Gastrocnemius medialis (tissue), 4 donors: ENCODE measurements at regions not wholly inside any gene's neighbourhood (a gene's known extent, or its start where the extent isn't known, plus 50 kb on each side); places are given as distances from the start of the nearest gene placed in this dataset.

Experiments used
- ATAC-seq, 2 donors: fragments of 150-250 bp; one replicate each; pipeline ENCODE4 v1.9.1; 2016
- DNase-seq, 2 donors: peaks; one replicate each; pipeline ENCODE4 v3.0.0-alpha.2; 2019
- H3K27ac ChIP-seq, 4 donors: fragments of 200-600 bp; sonication (generic); 1 replicate in 1 of 4; 2 replicates in 3 of 4; pipeline ENCODE4 v1.5.1; 2016 to 2018; ENCODE audit warnings: mild to moderate bottlenecking in 2 of 4, moderate library complexity in 1 of 4
- H3K27me3 ChIP-seq, 3 donors: fragments of 200-600 bp; sonication (generic) in 2 of 3; 1 replicate in 1 of 3; 2 replicates in 2 of 3; pipeline versions ENCODE4 v1.5.1 to v1.6.0; 2016 to 2019; ENCODE audit warnings: mild to moderate bottlenecking in 1 of 3, moderate library complexity in 1 of 3
- H3K36me3 ChIP-seq, 2 donors: fragments of 200-600 bp; sonication (generic) in 1 of 2; one replicate each; pipeline ENCODE4 v1.5.1; 2017 to 2018
- H3K4me1 ChIP-seq, 2 donors: fragments of 200-600 bp; sonication (generic) in 1 of 2; one replicate each; pipeline ENCODE4 v1.5.1; 2016 to 2017; ENCODE audit warnings: mild to moderate bottlenecking in 2 of 2
- H3K4me3 ChIP-seq, 4 donors: fragments of 200-600 bp; sonication (generic) in 3 of 4; 1 replicate in 1 of 4; 2 replicates in 3 of 4; pipeline ENCODE4 v1.5.1; 2016 to 2019; ENCODE audit warnings: mild to moderate bottlenecking in 2 of 4
- H3K9me3 ChIP-seq, 3 donors: fragments of 200-600 bp; sonication (generic) in 2 of 3; 1 replicate in 1 of 3; 2 replicates in 2 of 3; pipeline ENCODE4 v1.5.1; 2016 to 2019
- POLR2A ChIP-seq, 2 donors: fragments of 450-650 bp; IDR thresholded peaks; one replicate each; pipeline ENCODE4 v1.6.1; 2017; ENCODE audit warnings: antibody characterized with exemption in 2 of 2, mild to moderate bottlenecking in 2 of 2, moderate library complexity in 2 of 2
- in situ Hi-C, 4 donors: fragments of 200-750 bp; cut with MboI; loops; one replicate each; pipeline versions ENCODE4 v1.15.0 to v1.8.0; 2017; ENCODE audit warnings: low sequenced_read_pairs in 4 of 4
- intact Hi-C: fragments of 100-400 bp; cut with DNase I; formaldehyde crosslinking; loops from one replicate; pipeline ENCODE4 v1.15.1; 2023; ENCODE audit warnings: low total_unique reads
- TF ChIP-seq, protein P1 (sequence below), 5 experiments: fragments of 450-650 bp in 3 of 5; fragments of 200-600 bp in 2 of 5; sonication (generic) in 2 of 5; IDR thresholded peaks in 4 of 5; conservative IDR thresholded peaks in 1 of 5; 1 replicate in 4 of 5; 2 replicates in 1 of 5; pipeline ENCODE4 v1.5.1; 2016 to 2019; ENCODE audit warnings: antibody characterized with exemption in 5 of 5, mild to moderate bottlenecking in 3 of 5, moderate library complexity in 3 of 5

DNA sequence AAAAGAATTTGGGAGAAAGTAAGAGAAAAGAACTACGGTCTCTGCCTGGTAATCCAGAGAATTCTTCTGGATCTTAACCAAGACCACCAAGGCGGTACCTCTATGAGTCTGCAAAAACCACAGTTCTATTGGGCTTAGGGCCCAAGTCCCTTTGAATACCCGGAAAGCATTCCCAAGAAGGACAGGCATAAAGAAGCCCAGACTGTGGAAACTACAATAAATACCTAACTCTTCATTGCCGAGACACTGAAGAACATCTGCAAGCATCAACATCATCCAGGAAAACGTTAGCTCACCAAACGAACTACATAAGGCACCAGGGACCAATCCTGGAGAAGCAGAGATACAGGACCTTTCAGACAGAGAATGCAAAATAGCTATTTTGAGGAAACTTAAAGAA is 162.3 kb upstream of the TMC3 start:
- no peaks in the 10 kb centered on the region for H3K9me3 ChIP-seq
- no peaks in the 10 kb centered on the region for H3K36me3 ChIP-seq
- no peak overlapping the region for H3K4me3 ChIP-seq
- DNase-seq: no peak
- no peaks in the 10 kb centered on the region for H3K4me1 ChIP-seq
- intact Hi-C loops (no loop called here), in situ Hi-C loops (no loop called here)
- no peak overlapping the region for H3K27ac ChIP-seq
- TF ChIP-seq, protein P1, sequence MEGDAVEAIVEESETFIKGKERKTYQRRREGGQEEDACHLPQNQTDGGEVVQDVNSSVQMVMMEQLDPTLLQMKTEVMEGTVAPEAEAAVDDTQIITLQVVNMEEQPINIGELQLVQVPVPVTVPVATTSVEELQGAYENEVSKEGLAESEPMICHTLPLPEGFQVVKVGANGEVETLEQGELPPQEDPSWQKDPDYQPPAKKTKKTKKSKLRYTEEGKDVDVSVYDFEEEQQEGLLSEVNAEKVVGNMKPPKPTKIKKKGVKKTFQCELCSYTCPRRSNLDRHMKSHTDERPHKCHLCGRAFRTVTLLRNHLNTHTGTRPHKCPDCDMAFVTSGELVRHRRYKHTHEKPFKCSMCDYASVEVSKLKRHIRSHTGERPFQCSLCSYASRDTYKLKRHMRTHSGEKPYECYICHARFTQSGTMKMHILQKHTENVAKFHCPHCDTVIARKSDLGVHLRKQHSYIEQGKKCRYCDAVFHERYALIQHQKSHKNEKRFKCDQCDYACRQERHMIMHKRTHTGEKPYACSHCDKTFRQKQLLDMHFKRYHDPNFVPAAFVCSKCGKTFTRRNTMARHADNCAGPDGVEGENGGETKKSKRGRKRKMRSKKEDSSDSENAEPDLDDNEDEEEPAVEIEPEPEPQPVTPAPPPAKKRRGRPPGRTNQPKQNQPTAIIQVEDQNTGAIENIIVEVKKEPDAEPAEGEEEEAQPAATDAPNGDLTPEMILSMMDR (IDR thresholded peaks at IDR 0.05 in 4 of 5, conservative IDR thresholded peaks at IDR 0.05 in 1 of 5): no peak
- TF ChIP-seq POLR2A (IDR thresholded peaks at IDR 0.05): no peak
- ATAC-seq: no peak
- H3K27me3 ChIP-seq: no peaks in the 10 kb centered on the region

DNA sequence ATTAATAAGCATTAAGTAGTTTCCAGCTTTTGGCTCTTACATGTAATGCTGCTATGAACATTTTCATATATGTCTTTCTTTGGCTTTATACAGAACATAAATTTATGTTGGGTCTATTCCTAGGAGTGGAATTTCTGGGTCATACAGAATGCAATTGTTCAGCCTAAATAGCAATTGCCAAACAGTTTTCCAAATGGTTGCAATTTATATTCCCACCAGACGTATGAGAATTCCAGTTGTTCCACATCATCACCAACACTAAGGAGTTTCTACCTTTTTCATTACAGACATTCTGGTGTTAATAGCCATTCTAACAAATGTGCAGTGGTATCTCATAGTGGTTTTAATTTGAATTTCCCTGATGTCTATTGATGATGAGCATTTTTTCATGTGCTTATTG is 160.1 kb upstream of the TMC3 start:
- Histone ChIP-seq H3K4me1 (no peaks in the 10 kb centered on the region), H3K4me3 (no peak overlapping the region), H3K27ac (no peak overlapping the region), H3K36me3 (no peaks in the 10 kb centered on the region), H3K27me3 (no peaks in the 10 kb centered on the region), H3K9me3 (no peaks in the 10 kb centered on the region)
- intact Hi-C loops (no loop called here), in situ Hi-C loops (no loop called here)
- TF ChIP-seq, protein P1 (IDR thresholded peaks at IDR 0.05 in 4 of 5, conservative IDR thresholded peaks at IDR 0.05 in 1 of 5): no peak
- no peak for TF ChIP-seq POLR2A (IDR thresholded peaks at IDR 0.05)
- DNase-seq (no peak), ATAC-seq (no peak)

DNA sequence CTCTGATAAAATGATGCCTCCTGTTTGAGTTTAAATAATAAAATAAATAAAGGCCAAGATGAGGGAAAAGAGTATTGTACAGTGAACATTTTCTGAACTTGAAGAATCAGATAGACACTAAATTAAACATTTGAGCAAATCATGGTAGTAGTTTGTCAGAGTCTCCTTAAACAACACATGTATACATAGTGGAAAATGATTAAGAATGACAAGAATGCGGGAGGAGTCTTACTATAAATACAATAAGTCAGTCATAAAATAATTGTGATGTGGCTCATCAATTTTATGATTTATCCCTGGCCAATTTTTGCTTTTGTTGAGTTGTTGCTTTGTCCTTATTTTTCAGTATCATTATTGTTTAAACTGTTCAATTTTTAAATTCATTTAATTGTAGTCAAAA is 158.0 kb upstream of the TMC3 start:
- no peaks in the 10 kb centered on the region for H3K4me1 ChIP-seq
- H3K36me3 ChIP-seq: no peaks in the 10 kb centered on the region
- DNase-seq: no peak
- H3K27me3 ChIP-seq: no peaks in the 10 kb centered on the region
- no peaks in the 10 kb centered on the region for H3K9me3 ChIP-seq
- H3K4me3 ChIP-seq: no peak overlapping the region
- ATAC-seq: no peak
- H3K27ac ChIP-seq: no peak overlapping the region
- in situ Hi-C loops: no loop called here
- TF ChIP-seq, protein P1 (IDR thresholded peaks at IDR 0.05 in 4 of 5, conservative IDR thresholded peaks at IDR 0.05 in 1 of 5): no peak
- no peak for TF ChIP-seq POLR2A (IDR thresholded peaks at IDR 0.05)
- intact Hi-C loops: no loop called here

DNA sequence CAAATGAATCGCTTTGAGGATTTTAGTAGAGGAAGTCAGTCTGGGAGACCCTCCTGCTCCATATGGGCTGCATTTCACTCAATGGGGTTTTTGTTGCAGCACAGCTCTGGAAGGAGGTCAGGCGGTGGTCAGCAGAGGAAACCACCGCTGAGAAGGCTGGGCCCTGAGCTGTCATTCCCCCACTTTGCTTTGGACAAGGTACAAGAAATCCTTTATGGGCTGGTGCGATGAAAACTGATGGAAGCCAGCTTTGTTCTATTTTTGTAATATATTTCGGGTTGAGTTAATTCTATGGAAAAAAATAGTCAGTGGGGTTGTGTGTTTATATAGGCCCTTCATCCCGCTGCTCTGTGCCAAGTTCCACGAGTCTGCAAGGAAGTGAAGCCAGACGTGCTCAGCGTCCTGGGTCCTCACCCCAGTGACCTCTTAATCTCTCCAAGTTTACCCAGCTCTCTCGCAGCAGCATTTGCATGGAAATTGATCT is 157.1 kb upstream of the TMC3 start:
- Histone ChIP-seq H3K4me1 (no peaks in the 10 kb centered on the region), H3K36me3 (no peaks in the 10 kb centered on the region), H3K27me3 (no peaks in the 10 kb centered on the region), H3K27ac (no peak overlapping the region), H3K4me3 (no peak overlapping the region), H3K9me3 (no peaks in the 10 kb centered on the region)
- in situ Hi-C loops (no loop called here), intact Hi-C loops (no loop called here)
- no peak for ATAC-seq
- DNase-seq: no peak
- no peak for TF ChIP-seq POLR2A (IDR thresholded peaks at IDR 0.05)
- TF ChIP-seq, protein P1 (IDR thresholded peaks at IDR 0.05 in 4 of 5, conservative IDR thresholded peaks at IDR 0.05 in 1 of 5): no peak

DNA sequence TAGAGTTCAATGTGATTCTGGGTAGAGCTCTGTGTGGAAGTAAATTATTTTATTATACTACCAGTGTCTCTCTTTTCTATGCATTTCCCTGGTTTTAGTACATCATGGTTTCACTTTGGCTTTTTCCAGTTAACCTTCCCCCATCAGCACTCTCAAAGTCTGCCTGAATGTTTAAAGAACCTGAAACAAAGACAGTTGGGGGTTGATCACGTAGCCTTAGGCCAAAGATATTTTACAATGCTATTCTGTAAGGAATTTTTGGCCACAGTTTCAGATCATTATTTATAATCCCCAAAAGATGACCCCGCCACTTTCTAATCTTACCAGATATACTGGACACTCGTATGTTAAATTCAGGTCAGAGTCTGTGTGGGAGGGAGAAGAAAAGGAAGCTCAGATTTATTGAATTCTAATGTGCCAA is 156.3 kb upstream of the TMC3 start:
- in situ Hi-C loops: no loop called here
- ATAC-seq: no peak
- no peak for TF ChIP-seq POLR2A (IDR thresholded peaks at IDR 0.05)
- TF ChIP-seq, protein P1 (IDR thresholded peaks at IDR 0.05 in 4 of 5, conservative IDR thresholded peaks at IDR 0.05 in 1 of 5): no peak

More for the DNA sequence above, 156.3 kb upstream of the TMC3 start:
- no peaks in the 10 kb centered on the region for H3K27me3 ChIP-seq
- intact Hi-C loops: no loop called here
- H3K4me1 ChIP-seq: no peaks in the 10 kb centered on the region
- H3K36me3 ChIP-seq: no peaks in the 10 kb centered on the region
- DNase-seq: no peak
- H3K27ac ChIP-seq: no peak overlapping the region
- no peak overlapping the region for H3K4me3 ChIP-seq
- H3K9me3 ChIP-seq: no peaks in the 10 kb centered on the region
